ENCODE measurements at regions not wholly inside any gene's neighbourhood (a gene's known extent, or its start where the extent isn't known, plus 50 kb on each side); places are given as distances from the start of the nearest gene placed in this dataset.

GRCh38 chr11:70853770-70854108 lies 398.6 kb downstream of the SHANK2 start:
- TF ChIP-seq EP300 (IDR thresholded peaks at IDR 0.05), result no peak
- no peak for TF ChIP-seq CTCF (IDR thresholded peaks at IDR 0.05)
